ENCODE measurements at regions not wholly inside any gene's neighbourhood (a gene's known extent, or its start where the extent isn't known, plus 50 kb on each side); places are given as distances from the start of the nearest gene placed in this dataset.

DNA sequence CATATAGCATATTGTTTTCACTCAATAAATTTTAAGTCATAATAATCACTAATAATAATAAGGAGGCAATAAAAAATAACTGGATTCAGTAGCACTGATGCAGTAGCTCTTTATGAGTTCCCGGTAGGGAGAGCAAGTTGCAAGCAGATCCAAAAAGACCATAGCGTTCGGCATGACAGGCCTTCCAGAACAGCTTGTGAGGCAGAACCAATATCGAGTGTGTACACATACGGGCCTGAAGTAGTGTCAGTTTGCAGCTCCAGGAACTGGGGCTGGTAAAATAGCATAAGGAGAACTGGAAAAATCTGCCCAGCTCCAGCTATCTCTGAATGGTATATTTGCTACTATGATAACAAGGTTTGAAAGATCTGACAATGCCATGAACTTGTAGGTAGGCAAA, 1607.8 kb upstream of the PIK3C3 start:
- TF ChIP-seq CTCF (conservative IDR thresholded peaks at IDR 0.05 in 1 of 2, IDR thresholded peaks at IDR 0.05 in 1 of 2; ENCODE audit: extremely low read depth in 1 of 2, insufficient read depth in 1 of 2, low read depth in 1 of 2, low read length in 2 of 2), result no peak
- no peak for TF ChIP-seq EZH2 (IDR thresholded peaks at IDR 0.05; ENCODE audit: borderline replicate concordance, low read length)
